ENCODE measurements at regions not wholly inside any gene's neighbourhood (a gene's known extent, or its start where the extent isn't known, plus 50 kb on each side); places are given as distances from the start of the nearest gene placed in this dataset.
"Not testable (repeated sequence)": the region's sequence is repeated elsewhere in the genome, so short reads cannot be mapped to it uniquely, and the experiment has no call there.

GRCh38 chr16:21389860-21390259 lies 111.8 kb upstream of the CRYM start:
- not testable (repeated sequence) for TF ChIP-seq CTCF (IDR thresholded peaks at IDR 0.05; ENCODE audit: insufficient read depth, low read depth, low read length); EZH2 (IDR thresholded peaks at IDR 0.05; ENCODE audit: insufficient read depth, low read length)
